ENCODE measurements at regions not wholly inside any gene's neighbourhood (a gene's known extent, or its start where the extent isn't known, plus 50 kb on each side); places are given as distances from the start of the nearest gene placed in this dataset.

DNA sequence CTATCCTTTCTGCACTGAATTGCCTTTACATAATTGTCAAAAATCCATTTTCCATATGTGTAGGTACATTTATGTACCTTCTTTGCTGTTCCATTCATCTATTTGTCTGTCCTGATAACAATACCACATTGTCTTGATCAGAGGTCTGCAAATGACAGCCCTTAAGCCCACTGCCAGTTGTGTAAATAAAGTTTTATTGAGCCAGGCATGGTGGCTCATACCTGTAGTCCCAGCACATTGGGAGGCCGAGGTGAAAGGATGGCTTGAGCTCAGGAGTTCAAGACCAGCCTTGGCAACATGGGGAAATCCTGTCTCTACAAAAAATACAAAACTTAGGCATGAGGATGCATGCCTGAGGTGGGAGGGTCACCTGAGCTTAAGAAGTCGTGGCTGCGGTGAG, 121.0 kb downstream of the TFCP2L1 start:
- Histone ChIP-seq H3K4me1 (no peaks in the 10 kb centered on the region), H3K27ac (no peak overlapping the region), H3K4me3 (no peak overlapping the region), H3K9me3 (peaks cover 8% of the 10 kb centered on the region), H3K4me2 (no peak overlapping the region)
- DNase-seq (ENCODE audit: low read depth in 1 of 2, low spot score in 1 of 2) (no peak), FAIRE-seq (no peak), ATAC-seq (no peak)
- WGBS (ENCODE audit: missing lambda C conversion rate), result 48% methylated on average over 3 of the region's 3 CpGs
- TF ChIP-seq GATA3 (IDR thresholded peaks at IDR 0.05; ENCODE audit: borderline replicate concordance) (no peak), EP300 (IDR thresholded peaks at IDR 0.05) (no peak), RARB (CRISPR knock-in tag; IDR thresholded peaks at IDR 0.05) (no peak), MAFK (IDR thresholded peaks at IDR 0.05; ENCODE audit: partially characterized antibody) (no peak), RCOR1 (IDR thresholded peaks at IDR 0.05; ENCODE audit: low read depth, low read length) (no peak), KDM1A (IDR thresholded peaks at IDR 0.05; ENCODE audit: low read depth) (no peak), MAX (IDR thresholded peaks at IDR 0.05) (no peak), EHMT2 (IDR thresholded peaks at IDR 0.05; ENCODE audit: low read depth) (no peak), CBX8 (IDR thresholded peaks at IDR 0.05) (no peak), EHF (CRISPR knock-in tag; IDR thresholded peaks at IDR 0.05) (no peak), PHF8 (IDR thresholded peaks at IDR 0.05; ENCODE audit: borderline replicate concordance, low read depth) (no peak), CEBPB (IDR thresholded peaks at IDR 0.05) (no peak), SMC3 (IDR thresholded peaks at IDR 0.05) (no peak), ZFP36 (IDR thresholded peaks at IDR 0.05; ENCODE audit: borderline replicate concordance, partially characterized antibody) (no peak), HOXB13 (CRISPR knock-in tag; IDR thresholded peaks at IDR 0.05; ENCODE audit: low read depth) (no peak)
- ChIA-PET CTCF (no interaction called here), POLR2A (no interaction called here)

DNA sequence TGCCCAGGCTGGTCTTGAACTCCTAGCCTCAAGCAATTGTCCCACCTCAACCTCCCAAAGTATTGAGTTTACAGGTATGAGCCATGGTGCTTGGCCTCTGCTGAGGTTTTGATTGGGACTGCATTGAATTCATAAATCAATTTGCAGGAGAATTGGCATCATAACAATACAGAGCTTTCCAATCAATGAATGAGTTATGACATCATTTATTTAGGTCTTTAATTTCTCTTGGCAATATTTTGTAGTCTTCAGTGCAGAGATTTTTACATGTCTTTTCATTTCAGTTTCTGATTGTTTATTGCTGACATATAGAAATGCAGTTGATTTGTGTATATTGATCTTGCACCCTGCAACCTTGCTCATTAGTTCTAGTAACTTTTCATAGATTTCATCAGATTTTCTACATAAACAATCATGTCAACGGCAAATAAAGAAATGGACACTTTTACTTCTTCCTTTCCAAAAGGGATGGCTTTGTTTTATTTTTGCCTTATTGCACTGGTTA, 119.9 kb downstream of the TFCP2L1 start:
- Histone ChIP-seq H3K9me3 (peaks cover 11% of the 10 kb centered on the region), H3K4me1 (no peaks in the 10 kb centered on the region), H3K27ac (no peak overlapping the region), H3K4me3 (no peak overlapping the region), H3K4me2 (no peak overlapping the region)
- no peak for TF ChIP-seq EHF (CRISPR knock-in tag; IDR thresholded peaks at IDR 0.05)
- peak; percentile 32 for TF ChIP-seq MAFK (IDR thresholded peaks at IDR 0.05; ENCODE audit: partially characterized antibody)
- no peak for TF ChIP-seq HES2 (IDR thresholded peaks at IDR 0.05)
- CTCF ChIA-PET, result no interaction called here
- FAIRE-seq, result no peak
- DNase-seq (ENCODE audit: low read depth in 1 of 2, low spot score in 1 of 2), result no peak
- ATAC-seq, result no peak
- WGBS (ENCODE audit: missing lambda C conversion rate), result 14% methylated on average over 1 of the region's 1 CpG
- POLR2A ChIA-PET, result no interaction called here

Small RNA genes lying in the stretch of these regions (small RNA-seq; reads per million reads assigned to genes)
- gene RF00019, result 0 reads per million in 6 experiments
